ENCODE measurements at regions not wholly inside any gene's neighbourhood (a gene's known extent, or its start where the extent isn't known, plus 50 kb on each side); places are given as distances from the start of the nearest gene placed in this dataset.

- no peak overlapping the region for H3K4me3 Mint-ChIP-seq
- no peak overlapping the region for H3K27ac Mint-ChIP-seq
- H3K4me1 Mint-ChIP-seq: no peaks in the 10 kb centered on the region
- peaks cover 5% of the 10 kb centered on the region for H3K27me3 Mint-ChIP-seq
- H3K9me3 Mint-ChIP-seq: no peaks in the 10 kb centered on the region
- no peaks in the 10 kb centered on the region for H3K36me3 Mint-ChIP-seq
Measured at GRCh38 chr20:60483371-60483770, 525.1 kb downstream of the CDH26 start.

DNA sequence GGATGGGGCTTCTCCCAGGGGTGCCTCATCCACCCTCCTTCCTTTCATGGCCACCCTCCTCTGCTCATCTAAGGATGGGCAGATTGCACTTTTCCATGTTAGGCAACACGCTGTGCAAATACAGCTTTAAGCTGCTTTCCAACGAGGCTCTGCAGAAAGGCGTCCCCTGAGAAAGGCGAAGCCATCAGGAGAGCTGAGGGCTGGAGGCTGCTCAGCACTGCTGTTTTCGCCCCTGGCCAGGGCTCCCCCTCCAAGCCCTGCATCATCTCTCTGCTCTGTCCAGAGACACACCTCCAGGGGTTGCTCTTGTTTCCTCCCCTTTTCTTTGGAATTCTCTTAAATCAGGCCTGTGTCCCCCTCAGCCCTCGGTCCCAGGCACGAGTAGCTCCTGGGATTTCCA lies 526.1 kb downstream of the CDH26 start:
- Mint-ChIP-seq H3K36me3 (no peaks in the 10 kb centered on the region), H3K4me3 (no peak overlapping the region), H3K9me3 (no peaks in the 10 kb centered on the region), H3K27me3 (peaks cover 5% of the 10 kb centered on the region), H3K27ac (no peak overlapping the region), H3K4me1 (no peaks in the 10 kb centered on the region)

- Mint-ChIP-seq H3K9me3 (no peaks in the 10 kb centered on the region), H3K27me3 (peaks cover 5% of the 10 kb centered on the region), H3K4me3 (no peak overlapping the region), H3K36me3 (no peaks in the 10 kb centered on the region), H3K4me1 (no peaks in the 10 kb centered on the region), H3K27ac (no peak overlapping the region)
Measured at GRCh38 chr20:60485012-60485760, 527.0 kb downstream of the CDH26 start.

GRCh38 chr20:60486315-60486714 lies 528.1 kb downstream of the CDH26 start:
- no peaks in the 10 kb centered on the region for H3K4me1 Mint-ChIP-seq
- no peaks in the 10 kb centered on the region for H3K9me3 Mint-ChIP-seq
- H3K27me3 Mint-ChIP-seq: peaks cover 5% of the 10 kb centered on the region
- H3K36me3 Mint-ChIP-seq: no peaks in the 10 kb centered on the region
- no peak overlapping the region for H3K27ac Mint-ChIP-seq
- no peak overlapping the region for H3K4me3 Mint-ChIP-seq

GRCh38 chr20:60486937-60487336 lies 528.7 kb downstream of the CDH26 start:
- Mint-ChIP-seq H3K27ac (no peak overlapping the region), H3K27me3 (peaks cover 5% of the 10 kb centered on the region), H3K9me3 (no peaks in the 10 kb centered on the region), H3K36me3 (no peaks in the 10 kb centered on the region), H3K4me1 (no peaks in the 10 kb centered on the region), H3K4me3 (no peak overlapping the region)

GRCh38 chr20:60490217-60491050 lies 532.2 kb downstream of the CDH26 start:
- no peaks in the 10 kb centered on the region for H3K9me3 Mint-ChIP-seq
- H3K4me3 Mint-ChIP-seq: no peak overlapping the region
- H3K27me3 Mint-ChIP-seq: peaks cover 3% of the 10 kb centered on the region
- H3K36me3 Mint-ChIP-seq: no peaks in the 10 kb centered on the region
- H3K27ac Mint-ChIP-seq: no peak overlapping the region
- H3K4me1 Mint-ChIP-seq: no peaks in the 10 kb centered on the region

DNA sequence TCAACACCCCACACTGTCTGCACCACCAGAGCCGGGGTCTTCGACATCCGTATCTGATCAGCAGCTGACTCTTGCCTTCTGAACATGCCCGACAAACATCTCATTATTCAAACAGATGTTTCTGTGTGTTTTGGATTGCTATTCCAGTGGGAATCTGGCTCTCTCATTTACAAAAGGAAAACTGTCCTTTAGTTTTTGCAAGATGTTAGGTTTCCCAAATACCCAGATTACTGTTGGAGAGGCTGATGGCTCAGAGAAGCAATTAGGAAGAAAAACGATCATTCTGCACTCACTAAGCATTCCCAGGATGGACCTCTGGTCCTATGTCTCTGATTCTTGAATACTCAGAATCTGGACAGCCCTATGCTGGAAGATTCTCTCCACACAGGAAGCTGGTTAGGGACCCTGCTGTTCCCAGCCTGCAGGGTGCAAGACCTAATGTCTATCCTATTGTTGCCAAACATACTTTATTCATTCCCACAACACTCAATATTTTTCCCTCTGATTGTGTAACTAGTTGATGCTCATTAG lies 532.9 kb downstream of the CDH26 start:
- no peak overlapping the region for H3K27ac Mint-ChIP-seq
- H3K27me3 Mint-ChIP-seq: peaks cover 3% of the 10 kb centered on the region
- no peaks in the 10 kb centered on the region for H3K4me1 Mint-ChIP-seq
- H3K4me3 Mint-ChIP-seq: no peak overlapping the region
- no peaks in the 10 kb centered on the region for H3K36me3 Mint-ChIP-seq
- H3K9me3 Mint-ChIP-seq: no peaks in the 10 kb centered on the region

- no peaks in the 10 kb centered on the region for H3K4me1 Mint-ChIP-seq
- no peak overlapping the region for H3K27ac Mint-ChIP-seq
- H3K27me3 Mint-ChIP-seq: peaks cover 3% of the 10 kb centered on the region
- H3K9me3 Mint-ChIP-seq: no peaks in the 10 kb centered on the region
- no peak overlapping the region for H3K4me3 Mint-ChIP-seq
- no peaks in the 10 kb centered on the region for H3K36me3 Mint-ChIP-seq
Measured at GRCh38 chr20:60494476-60494875, 536.3 kb downstream of the CDH26 start.

- no peak overlapping the region for H3K4me3 Mint-ChIP-seq
- peaks cover 3% of the 10 kb centered on the region for H3K27me3 Mint-ChIP-seq
- H3K36me3 Mint-ChIP-seq: no peaks in the 10 kb centered on the region
- no peaks in the 10 kb centered on the region for H3K9me3 Mint-ChIP-seq
- no peaks in the 10 kb centered on the region for H3K4me1 Mint-ChIP-seq
- H3K27ac Mint-ChIP-seq: no peak overlapping the region
Measured at GRCh38 chr20:60497298-60498035, 539.2 kb downstream of the CDH26 start.

DNA sequence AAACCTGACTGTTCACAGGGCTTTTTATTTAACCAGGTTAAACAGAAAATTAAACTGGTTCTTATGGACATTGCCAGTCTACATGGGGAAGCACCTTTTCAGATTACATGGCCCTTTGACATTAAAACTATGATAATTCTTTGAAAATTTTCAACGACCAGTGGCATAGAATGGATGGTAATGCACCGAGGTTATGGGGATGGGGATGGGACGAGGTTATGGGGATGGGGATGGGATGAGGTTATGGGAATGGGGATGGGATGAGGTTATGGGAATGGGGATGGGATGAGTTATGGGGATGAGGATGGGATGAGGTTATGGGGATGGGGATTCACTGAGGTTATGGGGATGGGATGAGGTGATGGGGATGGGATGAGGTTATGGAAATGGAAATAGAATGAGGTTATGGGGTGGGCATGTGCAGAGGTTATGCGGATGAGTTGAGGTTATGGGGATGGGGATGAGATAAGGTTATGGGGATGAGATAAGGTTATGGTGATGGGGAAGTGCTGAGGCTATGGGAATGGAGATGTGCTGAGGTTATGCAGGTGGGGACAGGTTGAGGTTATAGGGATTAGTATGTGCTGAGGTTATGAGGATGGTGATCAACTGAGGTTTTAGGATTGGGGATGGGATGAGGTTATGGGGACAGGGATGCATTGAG lies 541.9 kb downstream of the CDH26 start:
- H3K36me3 Mint-ChIP-seq: no peaks in the 10 kb centered on the region
- H3K4me1 Mint-ChIP-seq: no peaks in the 10 kb centered on the region
- H3K9me3 Mint-ChIP-seq: no peaks in the 10 kb centered on the region
- H3K27ac Mint-ChIP-seq: no peak overlapping the region
- H3K27me3 Mint-ChIP-seq: peaks cover 3% of the 10 kb centered on the region
- no peak overlapping the region for H3K4me3 Mint-ChIP-seq

DNA sequence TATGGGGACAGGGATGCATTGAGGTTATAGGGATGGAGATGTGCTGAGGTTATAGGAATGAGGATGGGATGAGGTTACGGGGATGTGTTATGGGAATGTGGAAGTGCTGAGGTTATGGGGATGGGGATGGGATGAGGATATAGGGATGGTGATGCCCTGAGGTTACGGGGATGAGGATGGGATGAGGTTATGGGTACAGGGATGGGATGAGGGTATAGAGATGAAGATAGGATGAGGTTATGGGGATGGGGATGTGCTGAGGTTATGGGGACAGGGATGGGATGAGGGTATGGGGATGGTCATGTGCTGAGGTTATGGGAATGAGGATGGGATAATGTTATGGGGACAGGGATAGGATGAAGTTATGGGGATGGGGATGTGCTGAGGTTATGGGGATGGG lies 542.8 kb downstream of the CDH26 start:
- Mint-ChIP-seq H3K4me3 (no peak overlapping the region), H3K27me3 (no peaks in the 10 kb centered on the region), H3K9me3 (no peaks in the 10 kb centered on the region), H3K4me1 (no peaks in the 10 kb centered on the region), H3K27ac (no peak overlapping the region), H3K36me3 (no peaks in the 10 kb centered on the region)

GRCh38 chr20:60502881-60503280 lies 544.7 kb downstream of the CDH26 start:
- H3K4me3 Mint-ChIP-seq: no peak overlapping the region
- H3K4me1 Mint-ChIP-seq: no peaks in the 10 kb centered on the region
- no peak overlapping the region for H3K27ac Mint-ChIP-seq
- no peaks in the 10 kb centered on the region for H3K36me3 Mint-ChIP-seq
- no peaks in the 10 kb centered on the region for H3K27me3 Mint-ChIP-seq
- no peaks in the 10 kb centered on the region for H3K9me3 Mint-ChIP-seq

DNA sequence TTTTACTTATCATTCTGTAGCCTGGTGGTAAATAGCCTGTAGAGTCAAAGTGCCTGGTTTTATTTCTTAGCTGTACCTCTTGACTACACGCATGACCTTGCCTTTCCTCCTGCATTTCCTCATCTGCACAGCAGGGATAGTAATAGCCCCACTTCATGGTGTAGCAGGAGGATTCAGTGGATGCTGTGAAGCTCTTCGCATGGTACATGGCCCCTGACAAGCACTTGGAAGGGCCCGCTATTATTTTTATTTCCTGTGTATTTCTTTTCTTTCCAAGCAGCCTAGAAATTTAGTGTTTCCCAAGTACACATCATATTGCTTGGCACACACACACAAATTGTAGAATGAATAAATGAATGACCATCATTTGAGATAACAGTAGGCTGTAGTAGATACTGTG lies 547.2 kb downstream of the CDH26 start:
- Mint-ChIP-seq H3K27me3 (no peaks in the 10 kb centered on the region), H3K27ac (no peak overlapping the region), H3K4me1 (no peaks in the 10 kb centered on the region), H3K4me3 (no peak overlapping the region), H3K36me3 (no peaks in the 10 kb centered on the region), H3K9me3 (no peaks in the 10 kb centered on the region)

DNA sequence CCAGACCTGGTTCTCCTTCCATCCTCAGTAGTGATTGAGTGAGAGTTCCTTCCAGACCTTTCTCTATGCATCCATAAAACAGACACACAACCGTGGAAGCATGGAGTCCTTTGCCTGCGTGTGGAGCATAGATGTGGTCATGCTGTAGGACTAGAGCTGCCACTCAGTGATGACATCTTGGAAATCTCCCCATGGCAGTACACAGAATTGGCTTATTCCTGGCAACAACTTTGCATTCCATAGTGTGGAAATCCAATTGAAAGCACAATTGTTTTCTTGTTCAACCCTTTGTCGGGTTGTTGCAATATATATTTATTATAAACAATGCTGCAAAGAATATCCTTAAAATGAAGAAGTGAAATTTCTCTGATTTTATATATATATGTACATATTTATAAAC lies 547.8 kb downstream of the CDH26 start:
- Mint-ChIP-seq H3K9me3 (no peaks in the 10 kb centered on the region), H3K4me1 (no peaks in the 10 kb centered on the region), H3K4me3 (no peak overlapping the region), H3K27me3 (no peaks in the 10 kb centered on the region), H3K27ac (no peak overlapping the region), H3K36me3 (no peaks in the 10 kb centered on the region)

DNA sequence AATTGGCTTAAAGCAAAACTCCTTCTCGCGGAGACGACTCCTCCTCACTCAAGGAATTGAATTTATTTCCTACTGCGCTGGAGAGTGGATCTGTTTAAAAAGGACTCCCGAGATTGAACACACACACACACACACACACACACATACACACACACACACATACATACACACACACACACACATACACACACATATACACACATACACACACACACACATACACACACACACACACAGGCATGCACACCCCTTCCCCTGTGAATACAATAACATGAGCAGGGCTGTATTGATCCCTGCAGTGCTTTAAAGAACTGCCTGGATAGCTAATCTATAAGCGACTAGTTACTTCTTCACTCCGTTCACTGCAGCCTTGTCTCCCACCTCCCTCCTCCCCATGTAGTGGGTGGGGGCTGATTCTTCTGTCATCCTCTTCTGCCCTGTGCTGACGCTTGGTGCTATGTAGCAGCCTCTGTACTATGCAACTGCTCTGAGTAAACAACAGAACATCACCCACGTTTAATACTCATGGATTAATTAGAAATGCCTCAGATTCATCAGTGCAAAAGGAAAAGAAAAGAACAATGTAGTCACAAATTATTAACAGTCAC lies 549.0 kb downstream of the CDH26 start:
- Mint-ChIP-seq H3K36me3 (no peaks in the 10 kb centered on the region), H3K27ac (no peak overlapping the region), H3K27me3 (peaks cover 1% of the 10 kb centered on the region), H3K4me3 (no peak overlapping the region), H3K9me3 (no peaks in the 10 kb centered on the region), H3K4me1 (no peaks in the 10 kb centered on the region)
